GM18909 (cell line): ENCODE measurements at regions not wholly inside any gene's neighbourhood (a gene's known extent, or its start where the extent isn't known, plus 50 kb on each side); places are given as distances from the start of the nearest gene placed in this dataset.
"Not testable (repeated sequence)": the region's sequence is repeated elsewhere in the genome, so short reads cannot be mapped to it uniquely, and the experiment has no call there.

Source experiments
- ATAC-seq: cut with Tn5 transposase; IDR thresholded peaks from one replicate; pipeline ENCODE4 v1.9.1; 2021; ENCODE audit warnings: mild to moderate bottlenecking; ENCODE audit not compliant: unreplicated experiment, poor library complexity

- ATAC-seq = no peak
Measured at GRCh38 chr14:61174441-61174891, 106.7 kb downstream of the TMEM30B start.

- no peak for ATAC-seq
Measured at GRCh38 chr14:61171727-61172126, 109.4 kb downstream of the TMEM30B start.

GRCh38 chr14:61168141-61168540, 113.0 kb downstream of the TMEM30B start:
- no peak for ATAC-seq

- ATAC-seq = no peak
Measured at GRCh38 chr14:61167642-61168041, 113.5 kb downstream of the TMEM30B start.

GRCh38 chr14:61160798-61161197, 120.3 kb downstream of the TMEM30B start:
- ATAC-seq = no peak

- ATAC-seq = no peak
Measured at GRCh38 chr14:61154641-61155040, 126.5 kb downstream of the TMEM30B start.

- ATAC-seq = no peak
Measured at GRCh38 chr14:61153914-61154545, 127.1 kb downstream of the TMEM30B start.

- no peak for ATAC-seq
Measured at GRCh38 chr14:61153431-61153830, 127.7 kb downstream of the TMEM30B start.

- no peak for ATAC-seq
Measured at GRCh38 chr14:61152851-61153364, 128.2 kb downstream of the TMEM30B start.

GRCh38 chr14:61151251-61151650, 129.9 kb downstream of the TMEM30B start:
- no peak for ATAC-seq

GRCh38 chr14:61150851-61151250, 130.3 kb downstream of the TMEM30B start:
- no peak for ATAC-seq

- ATAC-seq = no peak
Measured at GRCh38 chr14:61149896-61150295, 131.2 kb downstream of the TMEM30B start.

GRCh38 chr14:61148742-61149350, 132.3 kb downstream of the TMEM30B start:
- ATAC-seq = no peak

GRCh38 chr14:61147831-61148549, 133.1 kb downstream of the TMEM30B start:
- no peak for ATAC-seq

- ATAC-seq = no peak
Measured at GRCh38 chr14:61147381-61147821, 133.7 kb downstream of the TMEM30B start.

- no peak for ATAC-seq
Measured at GRCh38 chr14:61146899-61147298, 134.2 kb downstream of the TMEM30B start.

- no peak for ATAC-seq
Measured at GRCh38 chr14:61145903-61146481, 135.1 kb downstream of the TMEM30B start.

GRCh38 chr14:61145034-61145902, 135.9 kb downstream of the TMEM30B start:
- ATAC-seq = no peak

GRCh38 chr14:61144117-61145033, 136.8 kb downstream of the TMEM30B start:
- ATAC-seq = not testable (repeated sequence)
